SK-N-SH treated with all-trans-retinoic acid at 6 μM for 48 hours (cell line): ENCODE measurements at regions not wholly inside any gene's neighbourhood (a gene's known extent, or its start where the extent isn't known, plus 50 kb on each side); places are given as distances from the start of the nearest gene placed in this dataset.

ENCODE experiments used
- ARNTL ChIP-seq: fragments of 450-650 bp; formaldehyde crosslinking; IDR thresholded peaks from 2 replicates; pipeline ENCODE4 v1.5.0; 2020; ENCODE audit warnings: low read depth, mild to moderate bottlenecking, moderate library complexity, borderline replicate concordance
- BACH2 ChIP-seq: fragments of 250-450 bp; sonication (Bioruptor Pico); IDR thresholded peaks from 2 replicates; pipeline ENCODE4 v1.9.0; 2021; ENCODE audit warnings: mild to moderate bottlenecking, borderline replicate concordance
- PPARA ChIP-seq: fragments of 250-450 bp; sonication (Bioruptor Pico); IDR thresholded peaks from 2 replicates; pipeline ENCODE4 v1.5.0; 2020; ENCODE audit warnings: mild to moderate bottlenecking, borderline replicate concordance
- TCF4 ChIP-seq: fragments of 250-450 bp; sonication (Bioruptor Pico); IDR thresholded peaks from 2 replicates; pipeline ENCODE4 v1.8.0; 2021; ENCODE audit warnings: mild to moderate bottlenecking, moderate library complexity, borderline replicate concordance
- TOX ChIP-seq: fragments of 250-450 bp; sonication (Bioruptor Pico); IDR thresholded peaks from 2 replicates; pipeline ENCODE4 v1.8.0; 2021; ENCODE audit warnings: mild to moderate bottlenecking, moderate library complexity, borderline replicate concordance
- ZC3H10 ChIP-seq: fragments of 250-450 bp; sonication (Bioruptor Pico); IDR thresholded peaks from 2 replicates; pipeline ENCODE4 v1.5.1; 2021; ENCODE audit warnings: mild to moderate bottlenecking, moderate library complexity
- ZNF565 ChIP-seq: fragments of 450-650 bp; formaldehyde crosslinking; conservative IDR thresholded peaks from 2 replicates; pipeline ENCODE4 v1.5.0; 2020; ENCODE audit warnings: low read depth, mild to moderate bottlenecking, moderate library complexity
- ZNF8 ChIP-seq: fragments of 450-650 bp; formaldehyde crosslinking; IDR thresholded peaks from 2 replicates; pipeline ENCODE4 v1.5.0; 2020; ENCODE audit warnings: mild to moderate bottlenecking, moderate library complexity
- TF ChIP-seq, protein P1 (sequence below): fragments of 250-450 bp; sonication (Bioruptor Pico); IDR thresholded peaks from 2 replicates; pipeline ENCODE4 v1.8.0; 2021; ENCODE audit warnings: low read depth, mild to moderate bottlenecking, moderate library complexity, borderline replicate concordance
- TF ChIP-seq, protein P2 (sequence below): fragments of 250-450 bp; sonication (Bioruptor Pico); IDR thresholded peaks from 2 replicates; pipeline ENCODE4 v1.5.1; 2021; ENCODE audit warnings: mild to moderate bottlenecking, moderate library complexity
- TF ChIP-seq, protein P3 (sequence below): fragments of 250-450 bp; sonication (Bioruptor Pico); IDR thresholded peaks from 2 replicates; pipeline ENCODE4 v1.5.0; 2020; ENCODE audit warnings: mild to moderate bottlenecking, moderate library complexity
- TF ChIP-seq, protein P4 (sequence below): fragments of 250-450 bp; sonication (Bioruptor Pico); IDR thresholded peaks from 2 replicates; pipeline ENCODE4 v1.5.1; 2020; ENCODE audit warnings: low read depth, mild to moderate bottlenecking, moderate library complexity

DNA sequence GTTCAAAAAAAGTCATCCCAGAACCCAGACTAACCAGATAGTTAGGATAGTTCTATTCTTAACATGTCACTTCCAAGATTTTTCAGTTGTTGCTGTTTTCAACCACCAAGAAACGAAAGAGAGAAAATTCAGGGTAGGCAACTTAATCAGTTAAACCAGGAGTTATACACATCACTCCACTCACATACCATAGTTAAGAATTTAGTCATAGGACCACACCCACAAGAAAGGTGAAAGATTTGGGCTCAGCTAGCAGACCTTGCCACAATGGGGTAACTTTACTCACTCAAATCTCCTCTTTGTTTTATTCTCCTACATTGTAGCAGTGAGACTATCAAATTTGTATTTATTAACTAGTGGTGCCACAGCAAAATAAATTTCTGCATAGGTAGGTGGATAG is 473.6 kb downstream of the NUP35 start:
- TF ChIP-seq TCF4 (CRISPR knock-in tag) (no peak), ARNTL (CRISPR knock-in tag) (no peak), TOX (no peak), ZC3H10 (no peak), BACH2 (no peak), ZNF8 (CRISPR knock-in tag) (no peak), PPARA (CRISPR knock-in tag) (no peak), ZNF565 (CRISPR knock-in tag) (no peak)
- TF ChIP-seq, protein P1, sequence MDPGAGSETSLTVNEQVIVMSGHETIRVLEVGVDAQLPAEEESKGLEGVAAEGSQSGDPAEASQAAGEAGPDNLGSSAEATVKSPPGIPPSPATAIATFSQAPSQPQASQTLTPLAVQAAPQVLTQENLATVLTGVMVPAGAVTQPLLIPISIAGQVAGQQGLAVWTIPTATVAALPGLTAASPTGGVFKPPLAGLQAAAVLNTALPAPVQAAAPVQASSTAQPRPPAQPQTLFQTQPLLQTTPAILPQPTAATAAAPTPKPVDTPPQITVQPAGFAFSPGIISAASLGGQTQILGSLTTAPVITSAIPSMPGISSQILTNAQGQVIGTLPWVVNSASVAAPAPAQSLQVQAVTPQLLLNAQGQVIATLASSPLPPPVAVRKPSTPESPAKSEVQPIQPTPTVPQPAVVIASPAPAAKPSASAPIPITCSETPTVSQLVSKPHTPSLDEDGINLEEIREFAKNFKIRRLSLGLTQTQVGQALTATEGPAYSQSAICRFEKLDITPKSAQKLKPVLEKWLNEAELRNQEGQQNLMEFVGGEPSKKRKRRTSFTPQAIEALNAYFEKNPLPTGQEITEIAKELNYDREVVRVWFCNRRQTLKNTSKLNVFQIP (CRISPR knock-in tag) = no peak
- TF ChIP-seq, protein P2, sequence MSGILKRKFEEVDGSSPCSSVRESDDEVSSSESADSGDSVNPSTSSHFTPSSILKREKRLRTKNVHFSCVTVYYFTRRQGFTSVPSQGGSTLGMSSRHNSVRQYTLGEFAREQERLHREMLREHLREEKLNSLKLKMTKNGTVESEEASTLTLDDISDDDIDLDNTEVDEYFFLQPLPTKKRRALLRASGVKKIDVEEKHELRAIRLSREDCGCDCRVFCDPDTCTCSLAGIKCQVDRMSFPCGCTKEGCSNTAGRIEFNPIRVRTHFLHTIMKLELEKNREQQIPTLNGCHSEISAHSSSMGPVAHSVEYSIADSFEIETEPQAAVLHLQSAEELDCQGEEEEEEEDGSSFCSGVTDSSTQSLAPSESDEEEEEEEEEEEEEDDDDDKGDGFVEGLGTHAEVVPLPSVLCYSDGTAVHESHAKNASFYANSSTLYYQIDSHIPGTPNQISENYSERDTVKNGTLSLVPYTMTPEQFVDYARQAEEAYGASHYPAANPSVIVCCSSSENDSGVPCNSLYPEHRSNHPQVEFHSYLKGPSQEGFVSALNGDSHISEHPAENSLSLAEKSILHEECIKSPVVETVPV (CRISPR knock-in tag) = no peak
- TF ChIP-seq, protein P3, sequence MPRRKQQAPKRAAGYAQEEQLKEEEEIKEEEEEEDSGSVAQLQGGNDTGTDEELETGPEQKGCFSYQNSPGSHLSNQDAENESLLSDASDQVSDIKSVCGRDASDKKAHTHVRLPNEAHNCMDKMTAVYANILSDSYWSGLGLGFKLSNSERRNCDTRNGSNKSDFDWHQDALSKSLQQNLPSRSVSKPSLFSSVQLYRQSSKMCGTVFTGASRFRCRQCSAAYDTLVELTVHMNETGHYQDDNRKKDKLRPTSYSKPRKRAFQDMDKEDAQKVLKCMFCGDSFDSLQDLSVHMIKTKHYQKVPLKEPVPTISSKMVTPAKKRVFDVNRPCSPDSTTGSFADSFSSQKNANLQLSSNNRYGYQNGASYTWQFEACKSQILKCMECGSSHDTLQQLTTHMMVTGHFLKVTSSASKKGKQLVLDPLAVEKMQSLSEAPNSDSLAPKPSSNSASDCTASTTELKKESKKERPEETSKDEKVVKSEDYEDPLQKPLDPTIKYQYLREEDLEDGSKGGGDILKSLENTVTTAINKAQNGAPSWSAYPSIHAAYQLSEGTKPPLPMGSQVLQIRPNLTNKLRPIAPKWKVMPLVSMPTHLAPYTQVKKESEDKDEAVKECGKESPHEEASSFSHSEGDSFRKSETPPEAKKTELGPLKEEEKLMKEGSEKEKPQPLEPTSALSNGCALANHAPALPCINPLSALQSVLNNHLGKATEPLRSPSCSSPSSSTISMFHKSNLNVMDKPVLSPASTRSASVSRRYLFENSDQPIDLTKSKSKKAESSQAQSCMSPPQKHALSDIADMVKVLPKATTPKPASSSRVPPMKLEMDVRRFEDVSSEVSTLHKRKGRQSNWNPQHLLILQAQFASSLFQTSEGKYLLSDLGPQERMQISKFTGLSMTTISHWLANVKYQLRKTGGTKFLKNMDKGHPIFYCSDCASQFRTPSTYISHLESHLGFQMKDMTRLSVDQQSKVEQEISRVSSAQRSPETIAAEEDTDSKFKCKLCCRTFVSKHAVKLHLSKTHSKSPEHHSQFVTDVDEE (CRISPR knock-in tag) = no peak
- TF ChIP-seq, protein P4, sequence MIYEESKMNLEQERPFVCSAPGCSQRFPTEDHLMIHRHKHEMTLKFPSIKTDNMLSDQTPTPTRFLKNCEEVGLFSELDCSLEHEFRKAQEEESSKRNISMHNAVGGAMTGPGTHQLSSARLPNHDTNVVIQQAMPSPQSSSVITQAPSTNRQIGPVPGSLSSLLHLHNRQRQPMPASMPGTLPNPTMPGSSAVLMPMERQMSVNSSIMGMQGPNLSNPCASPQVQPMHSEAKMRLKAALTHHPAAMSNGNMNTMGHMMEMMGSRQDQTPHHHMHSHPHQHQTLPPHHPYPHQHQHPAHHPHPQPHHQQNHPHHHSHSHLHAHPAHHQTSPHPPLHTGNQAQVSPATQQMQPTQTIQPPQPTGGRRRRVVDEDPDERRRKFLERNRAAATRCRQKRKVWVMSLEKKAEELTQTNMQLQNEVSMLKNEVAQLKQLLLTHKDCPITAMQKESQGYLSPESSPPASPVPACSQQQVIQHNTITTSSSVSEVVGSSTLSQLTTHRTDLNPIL (CRISPR knock-in tag) = no peak
